ENCODE measurements at regions not wholly inside any gene's neighbourhood (a gene's known extent, or its start where the extent isn't known, plus 50 kb on each side); places are given as distances from the start of the nearest gene placed in this dataset.

DNA sequence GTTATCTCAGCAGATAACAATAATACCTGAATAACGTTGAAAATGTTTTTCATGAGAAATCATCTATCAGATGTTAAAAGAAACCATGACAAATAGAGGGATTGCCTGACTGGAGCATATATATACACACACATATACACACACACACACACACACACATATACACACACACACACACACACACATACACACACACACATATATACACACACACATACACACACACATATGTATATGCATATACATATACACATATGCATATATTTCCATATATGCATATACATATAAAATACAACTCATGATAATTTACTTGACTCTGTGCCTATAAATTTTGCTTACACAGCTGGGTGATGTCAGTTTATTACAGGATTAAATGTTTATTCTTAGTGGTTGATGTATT, 847.3 kb upstream of the ADAMTS5 start:
- TF ChIP-seq POLR2A (IDR thresholded peaks at IDR 0.05), result no peak
- TF ChIP-seq, protein P1, sequence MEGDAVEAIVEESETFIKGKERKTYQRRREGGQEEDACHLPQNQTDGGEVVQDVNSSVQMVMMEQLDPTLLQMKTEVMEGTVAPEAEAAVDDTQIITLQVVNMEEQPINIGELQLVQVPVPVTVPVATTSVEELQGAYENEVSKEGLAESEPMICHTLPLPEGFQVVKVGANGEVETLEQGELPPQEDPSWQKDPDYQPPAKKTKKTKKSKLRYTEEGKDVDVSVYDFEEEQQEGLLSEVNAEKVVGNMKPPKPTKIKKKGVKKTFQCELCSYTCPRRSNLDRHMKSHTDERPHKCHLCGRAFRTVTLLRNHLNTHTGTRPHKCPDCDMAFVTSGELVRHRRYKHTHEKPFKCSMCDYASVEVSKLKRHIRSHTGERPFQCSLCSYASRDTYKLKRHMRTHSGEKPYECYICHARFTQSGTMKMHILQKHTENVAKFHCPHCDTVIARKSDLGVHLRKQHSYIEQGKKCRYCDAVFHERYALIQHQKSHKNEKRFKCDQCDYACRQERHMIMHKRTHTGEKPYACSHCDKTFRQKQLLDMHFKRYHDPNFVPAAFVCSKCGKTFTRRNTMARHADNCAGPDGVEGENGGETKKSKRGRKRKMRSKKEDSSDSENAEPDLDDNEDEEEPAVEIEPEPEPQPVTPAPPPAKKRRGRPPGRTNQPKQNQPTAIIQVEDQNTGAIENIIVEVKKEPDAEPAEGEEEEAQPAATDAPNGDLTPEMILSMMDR (IDR thresholded peaks at IDR 0.05), result no peak
